HK-2 (cell line): ENCODE measurements at regions not wholly inside any gene's neighbourhood (a gene's known extent, or its start where the extent isn't known, plus 50 kb on each side); places are given as distances from the start of the nearest gene placed in this dataset.
"Not testable (repeated sequence)": the region's sequence is repeated elsewhere in the genome, so short reads cannot be mapped to it uniquely, and the experiment has no call there.

Experiments
- DNase-seq: peaks from one replicate; pipeline ENCODE4 v3.0.0-alpha.2; 2018; ENCODE audit not compliant: unreplicated experiment

DNA sequence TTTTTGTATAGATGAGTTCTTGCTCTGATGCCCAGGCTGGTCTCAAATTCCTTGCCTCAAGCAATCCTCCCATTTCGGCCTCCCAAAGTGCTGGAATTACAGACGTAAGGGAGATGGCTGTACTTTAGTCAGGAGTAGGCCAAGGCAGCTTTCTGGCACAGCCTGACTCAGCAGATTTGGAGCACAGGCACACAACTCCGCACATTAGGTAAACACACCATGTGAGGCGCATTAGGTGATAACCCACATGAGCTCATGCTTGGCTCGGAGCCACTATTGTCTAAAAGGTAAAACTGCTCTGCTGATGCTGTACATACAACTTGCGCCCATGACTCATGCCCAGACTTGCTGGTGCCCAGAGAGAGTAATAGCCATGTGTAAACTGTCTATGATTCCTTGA is 1157.9 kb downstream of the TAF11L14 start:
- peak; percentile 9 for DNase-seq

- no peak for DNase-seq
These were observed 1163.0 kb downstream of the TAF11L14 start for GRCh38 chr5:18797222-18797621.

GRCh38 chr5:18798058-18798457 is 1163.8 kb downstream of the TAF11L14 start:
- no peak for DNase-seq

DNA sequence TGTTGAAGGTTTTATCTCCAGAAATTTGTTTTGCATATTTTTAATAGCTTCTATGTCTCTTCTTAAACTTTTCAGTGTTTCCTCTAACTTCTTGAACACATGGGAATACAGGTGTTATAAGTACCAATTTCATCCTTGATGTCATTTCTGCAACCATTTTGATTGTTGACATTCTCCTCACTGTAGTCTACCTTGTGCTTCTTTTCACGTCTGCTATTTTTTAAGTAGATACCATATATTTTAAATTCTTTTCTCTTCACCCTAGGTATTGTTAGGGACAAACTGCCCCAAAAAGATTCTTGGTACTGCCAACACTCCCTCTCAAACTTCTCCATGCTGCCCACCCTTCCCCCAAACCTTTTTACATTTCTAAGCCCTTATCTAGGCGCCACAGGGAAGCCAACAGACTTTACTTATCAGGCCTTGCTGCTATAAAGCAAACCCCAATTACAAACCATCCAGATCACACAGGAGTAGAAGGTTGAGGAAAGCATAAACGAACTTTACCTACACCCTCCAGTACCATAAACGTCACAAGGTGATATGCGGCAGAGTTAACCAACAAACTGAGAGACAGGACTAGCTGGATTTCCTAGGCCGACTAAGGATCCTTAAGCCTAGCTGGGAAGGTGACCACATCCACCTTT is 1165.3 kb downstream of the TAF11L14 start:
- no peak for DNase-seq

- DNase-seq: no peak
These were observed 1166.2 kb downstream of the TAF11L14 start for GRCh38 chr5:18800293-18801025.

DNA sequence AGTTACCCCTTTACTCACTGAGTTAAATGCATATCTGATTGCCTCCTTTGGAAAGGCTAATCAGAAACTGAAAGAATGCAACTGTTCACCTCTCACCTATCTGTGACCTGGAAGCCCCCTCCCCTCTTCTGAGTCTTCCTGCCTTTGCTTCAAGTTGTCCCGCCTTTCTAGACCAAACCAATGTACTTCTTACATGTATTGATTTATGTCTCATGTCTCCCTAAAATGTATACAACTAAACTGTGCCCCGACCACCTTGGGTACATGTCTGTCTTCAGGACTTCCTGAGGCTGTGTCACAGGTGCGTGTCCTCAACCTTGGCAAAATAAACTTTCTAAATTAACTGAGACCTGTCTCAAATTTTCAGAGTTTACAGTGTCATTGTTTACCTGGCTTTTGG is 1167.2 kb downstream of the TAF11L14 start:
- DNase-seq: not testable (repeated sequence)

- no peak for DNase-seq
These were observed 1168.1 kb downstream of the TAF11L14 start for GRCh38 chr5:18802336-18802735.

- DNase-seq: no peak
These were observed 1171.1 kb downstream of the TAF11L14 start for GRCh38 chr5:18805376-18805775.

DNA sequence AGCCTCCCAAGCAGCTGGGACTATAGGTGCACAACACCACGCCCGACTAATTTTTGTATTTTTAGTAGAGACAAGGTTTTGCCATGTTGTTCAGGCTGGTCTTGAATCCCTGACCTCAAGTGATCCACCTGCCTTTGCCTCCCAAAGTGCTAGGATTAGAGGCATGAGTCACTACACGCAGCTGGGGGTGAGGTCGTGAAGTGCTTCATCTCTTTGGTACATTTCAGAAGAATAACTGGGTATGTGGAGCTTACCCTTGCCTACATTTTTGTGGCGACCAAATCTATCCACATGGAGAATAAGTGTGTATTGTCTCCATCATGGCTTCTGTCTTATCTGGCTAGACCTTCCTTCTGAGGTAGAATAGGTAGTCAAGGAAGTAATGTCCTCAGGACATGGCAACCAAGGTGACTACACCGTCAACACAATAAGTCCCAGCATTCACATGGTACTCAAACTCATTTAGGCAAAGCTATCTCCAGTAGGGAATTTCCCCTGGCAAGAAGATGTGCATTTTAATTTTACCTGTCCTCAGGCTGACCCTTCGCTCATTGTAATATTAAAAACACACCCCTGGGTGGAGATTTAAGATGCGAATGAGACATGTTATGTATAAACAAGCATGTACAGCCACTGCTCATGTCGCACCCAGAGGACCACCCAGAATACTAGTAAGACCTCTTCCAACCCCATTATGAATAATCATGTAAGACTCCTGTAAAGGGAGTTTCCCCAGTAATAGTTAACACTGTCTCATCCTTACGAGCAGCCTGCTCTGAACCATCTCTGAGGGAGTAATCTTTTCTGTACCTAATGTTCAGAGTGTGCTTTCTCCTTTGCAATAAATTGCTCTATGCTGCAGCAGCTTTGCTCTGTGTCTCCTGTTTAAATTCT is 1173.2 kb downstream of the TAF11L14 start:
- DNase-seq: no peak

- DNase-seq: no peak
These were observed 1176.3 kb downstream of the CDH18 start for GRCh38 chr5:18811661-18812060.

DNA sequence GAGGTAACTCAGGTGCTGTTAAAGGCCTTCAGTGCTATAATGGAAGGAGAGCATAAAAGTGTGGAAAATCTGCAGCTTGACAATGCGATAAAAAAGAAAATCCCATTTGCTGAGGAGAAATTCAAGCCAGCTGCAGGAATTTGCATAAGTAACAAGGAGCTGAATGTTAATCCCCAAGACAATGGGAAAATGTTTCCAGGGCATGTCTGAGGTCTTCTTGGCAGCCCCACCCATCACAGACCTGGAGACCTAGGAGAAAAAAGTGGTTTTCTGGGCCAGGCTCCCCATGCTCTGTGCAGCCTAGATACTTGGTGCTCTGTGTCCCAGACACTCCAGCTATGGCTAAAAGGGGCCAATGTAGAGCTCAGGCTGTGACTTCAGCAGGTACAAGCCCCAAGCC is 1159.6 kb downstream of the CDH18 start:
- DNase-seq: no peak

DNA sequence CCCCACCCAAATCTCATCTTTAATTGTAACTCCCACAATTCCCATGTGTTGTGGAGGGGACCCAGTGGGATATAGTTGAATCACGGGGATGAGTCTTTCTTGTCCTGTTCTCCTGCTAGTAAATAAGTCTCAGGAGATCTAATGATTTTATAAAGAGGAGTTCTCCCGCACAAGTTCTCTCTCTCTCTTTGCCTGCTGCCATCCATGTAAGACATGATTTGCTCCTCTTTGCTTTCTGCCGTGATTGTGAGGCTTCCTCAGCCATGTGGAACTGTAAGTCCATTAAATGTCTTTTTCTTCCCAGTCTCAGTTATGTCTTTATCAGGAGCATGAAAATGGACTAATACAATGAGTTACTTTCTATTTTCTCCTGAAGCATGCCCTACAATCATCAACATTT is 1158.5 kb downstream of the CDH18 start:
- no peak for DNase-seq

DNA sequence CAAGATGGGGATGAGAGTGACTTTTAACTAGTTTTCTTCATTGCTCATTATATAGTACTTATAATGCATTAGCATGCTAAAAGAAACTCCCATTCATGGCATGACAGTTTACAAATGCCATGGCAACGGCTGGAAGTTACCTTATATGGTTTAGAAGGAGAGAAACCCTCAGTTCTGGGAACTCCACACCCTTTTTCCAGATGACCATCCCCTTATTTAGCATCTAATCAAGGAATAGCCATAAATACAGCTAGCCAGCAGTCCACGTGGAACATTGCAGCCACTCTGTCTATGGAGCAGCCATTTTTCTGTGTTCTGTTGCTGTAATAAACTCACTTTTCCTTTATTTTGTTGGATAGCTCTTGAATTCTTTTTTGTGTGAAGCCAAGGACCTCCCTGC is 1137.8 kb downstream of the CDH18 start:
- DNase-seq: no peak

- no peak for DNase-seq
These were observed 1115.0 kb downstream of the CDH18 start for GRCh38 chr5:18872978-18873377.

- no peak for DNase-seq
These were observed 1111.4 kb downstream of the CDH18 start for GRCh38 chr5:18876565-18876964.

DNA sequence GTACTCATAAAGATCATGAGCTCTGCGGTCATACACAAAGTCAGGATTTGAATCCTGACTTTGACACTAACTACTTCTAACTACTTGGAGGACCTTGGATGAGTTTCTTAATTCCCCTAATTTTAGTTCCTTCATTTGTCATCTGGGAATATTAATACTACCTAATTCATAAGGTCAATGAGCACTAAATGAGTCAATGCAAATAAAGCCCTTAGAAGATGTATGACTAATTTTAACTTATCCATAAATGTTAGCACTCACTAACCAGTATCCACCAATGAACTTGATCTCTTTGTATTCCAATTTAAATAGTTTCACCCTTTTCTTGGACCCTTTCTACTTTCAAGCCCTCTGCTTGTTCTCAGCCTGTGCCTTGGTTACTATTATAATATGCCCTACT is 1106.4 kb downstream of the CDH18 start:
- DNase-seq: no peak

DNA sequence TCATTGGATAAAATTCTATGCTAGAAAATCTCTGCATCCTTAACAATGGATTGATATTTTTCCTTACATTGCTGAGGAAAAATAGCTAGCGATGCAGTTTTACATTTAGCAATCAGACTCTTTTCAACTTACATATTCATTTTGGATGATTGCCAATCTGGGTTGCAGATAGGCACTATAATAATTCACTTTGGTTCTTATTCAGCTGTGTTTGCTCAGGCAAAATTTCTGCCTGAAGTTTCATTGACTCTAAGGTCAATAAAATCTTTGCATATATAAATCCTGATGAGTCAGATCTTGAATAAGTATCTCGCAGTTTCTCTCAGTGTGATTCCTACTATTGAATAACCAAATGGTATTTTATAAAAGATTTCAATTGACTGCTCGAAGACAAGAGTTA is 1105.8 kb downstream of the CDH18 start:
- no peak for DNase-seq

DNA sequence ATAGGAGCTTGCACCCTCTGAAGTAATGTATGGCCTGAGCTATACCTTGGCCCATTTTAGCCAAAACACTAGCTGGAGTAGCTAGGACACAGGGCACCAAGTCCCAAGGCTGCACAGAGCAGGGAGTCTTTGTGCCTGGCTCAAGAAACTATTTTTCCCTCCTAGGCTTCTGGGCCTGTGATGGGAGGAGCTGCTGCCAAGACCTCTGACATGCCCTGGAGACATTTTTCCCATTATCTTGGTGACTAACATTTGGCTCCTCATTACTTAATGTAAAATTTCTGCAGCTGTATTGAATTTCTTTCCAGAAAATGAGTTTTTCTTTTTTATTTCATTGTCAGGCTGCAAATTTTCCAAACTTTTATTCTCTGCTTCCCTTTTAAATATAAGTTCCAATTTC is 1099.2 kb downstream of the CDH18 start:
- DNase-seq: no peak

- DNase-seq: no peak
These were observed 1087.4 kb downstream of the CDH18 start for GRCh38 chr5:18900644-18901043.

DNA sequence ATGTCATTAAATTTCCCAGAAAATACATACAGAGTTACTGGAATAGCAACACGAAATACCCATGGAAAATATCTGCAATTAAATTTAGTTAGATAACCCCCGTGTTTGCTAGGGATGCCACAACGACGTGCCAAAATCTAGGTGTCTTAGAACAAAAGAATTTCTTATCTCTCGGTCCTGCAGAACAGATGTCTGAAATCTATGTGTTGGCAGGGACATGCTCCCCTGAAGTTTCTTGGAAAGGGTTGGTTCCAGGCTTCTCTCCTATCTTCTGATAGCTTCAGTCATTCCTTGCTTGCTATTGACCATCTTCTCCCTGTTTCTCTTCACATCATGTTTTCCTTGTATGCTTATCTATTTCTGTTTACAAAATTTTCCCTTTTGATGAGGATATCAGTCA is 1067.0 kb downstream of the CDH18 start:
- DNase-seq: no peak

DNA sequence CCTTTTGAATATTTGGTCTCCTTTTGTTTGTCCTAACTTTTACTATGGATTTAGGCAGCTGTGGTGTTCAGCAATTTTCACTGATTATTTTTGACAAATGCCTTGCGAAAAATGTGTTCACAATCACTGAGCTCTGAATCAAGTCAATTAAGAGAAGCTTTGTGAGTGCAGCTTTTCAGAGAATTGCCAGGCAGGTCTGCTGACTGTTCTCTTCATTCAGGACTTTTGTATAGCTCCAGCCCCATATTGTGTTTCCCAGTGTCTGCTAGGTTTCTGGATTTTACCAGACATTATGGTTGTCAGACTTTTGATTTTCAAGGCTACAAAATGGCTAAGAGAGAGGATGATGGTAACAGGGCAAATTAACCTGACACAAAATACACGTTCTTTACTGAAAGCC is 1055.9 kb downstream of the CDH18 start:
- DNase-seq: no peak

DNA sequence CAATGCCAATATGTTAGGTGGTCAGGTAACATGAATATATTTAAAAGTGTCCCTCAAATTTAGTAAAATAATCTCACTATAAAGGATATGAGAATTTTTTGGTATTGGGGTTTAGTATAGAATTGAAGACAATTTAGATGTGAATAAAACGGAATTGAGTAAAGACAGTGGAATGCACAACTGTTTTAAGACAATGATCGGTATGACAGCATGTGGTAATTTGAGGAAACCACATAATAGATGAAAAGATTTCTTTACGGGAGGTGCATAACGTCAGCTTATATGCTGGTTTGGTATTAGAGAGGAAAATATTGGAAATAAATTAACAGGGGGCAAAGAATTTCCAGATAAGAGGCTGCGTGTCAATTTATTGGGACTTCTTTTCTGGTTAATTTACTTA is 1043.2 kb downstream of the CDH18 start:
- no peak for DNase-seq

DNA sequence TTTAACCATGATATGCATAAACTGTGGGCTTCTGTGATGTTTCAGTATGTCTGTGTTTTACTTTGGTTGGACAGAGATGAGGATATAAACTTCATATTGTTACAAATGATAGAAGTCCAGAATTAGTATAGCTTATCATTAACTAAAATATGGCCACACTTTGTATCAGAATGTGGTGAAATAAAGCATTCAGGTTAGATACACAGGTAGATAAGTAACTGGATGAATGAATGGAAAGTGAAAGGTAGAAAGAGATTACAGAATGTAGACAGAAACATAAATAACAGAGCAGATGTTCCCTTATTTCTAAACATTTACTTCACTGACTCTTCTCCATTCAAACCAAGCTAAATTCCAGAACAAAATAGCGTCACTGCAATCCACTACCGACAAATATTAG is 1033.8 kb downstream of the CDH18 start:
- DNase-seq: no peak
